Stimulated activated CD4-positive, alpha-beta T cell treated with anti-CD3 and anti-CD28 coated beads, Interleukin-2, amount 100 ng/mL, for 24 hours (primary cell): ENCODE measurements at regions not wholly inside any gene's neighbourhood (a gene's known extent, or its start where the extent isn't known, plus 50 kb on each side); places are given as distances from the start of the nearest gene placed in this dataset.

ENCODE experiments used
- DNase-seq, 2 donors: peaks; one replicate each; pipeline ENCODE4 v3.0.0-alpha.2; 2020

DNA sequence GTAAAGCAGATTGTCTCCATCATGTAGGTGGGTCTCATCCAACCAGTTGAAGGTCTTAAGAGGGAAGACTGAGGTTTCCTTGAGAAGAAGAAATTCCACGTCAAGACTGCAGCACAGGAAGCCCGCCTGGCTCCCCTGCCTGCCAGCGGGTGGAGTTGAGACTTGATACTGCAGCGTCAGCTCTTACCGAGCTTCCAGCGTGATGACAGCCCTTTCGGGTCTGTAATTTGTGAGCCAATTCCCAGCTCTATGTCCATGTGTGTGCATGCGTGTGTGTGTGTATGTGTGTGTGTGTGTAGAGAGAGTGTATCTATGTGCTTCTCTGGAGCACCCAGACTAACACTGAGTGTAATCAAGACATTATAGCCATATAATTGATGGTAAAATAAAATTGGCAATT is 379.7 kb upstream of the IRX2 start:
- no peak for DNase-seq

DNA sequence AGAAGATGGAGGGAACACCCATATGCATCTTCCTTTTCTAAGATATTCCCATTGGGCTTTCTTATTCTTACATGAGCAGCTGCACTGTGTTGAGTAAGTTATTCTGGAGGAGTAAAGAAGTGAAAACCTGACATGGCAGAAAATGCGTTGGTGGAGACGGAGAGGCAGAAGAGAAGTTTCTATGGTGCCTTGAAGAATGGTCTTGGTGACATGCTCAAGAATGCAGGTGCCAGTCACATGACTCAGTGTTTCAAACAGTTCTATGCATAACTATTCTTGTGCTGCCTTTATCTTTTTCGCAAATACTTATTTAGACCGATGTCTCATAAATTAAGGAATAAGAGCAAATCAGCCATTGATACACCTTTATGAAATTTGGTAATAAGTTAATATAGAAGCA is 377.8 kb upstream of the IRX2 start:
- DNase-seq = no peak

DNA sequence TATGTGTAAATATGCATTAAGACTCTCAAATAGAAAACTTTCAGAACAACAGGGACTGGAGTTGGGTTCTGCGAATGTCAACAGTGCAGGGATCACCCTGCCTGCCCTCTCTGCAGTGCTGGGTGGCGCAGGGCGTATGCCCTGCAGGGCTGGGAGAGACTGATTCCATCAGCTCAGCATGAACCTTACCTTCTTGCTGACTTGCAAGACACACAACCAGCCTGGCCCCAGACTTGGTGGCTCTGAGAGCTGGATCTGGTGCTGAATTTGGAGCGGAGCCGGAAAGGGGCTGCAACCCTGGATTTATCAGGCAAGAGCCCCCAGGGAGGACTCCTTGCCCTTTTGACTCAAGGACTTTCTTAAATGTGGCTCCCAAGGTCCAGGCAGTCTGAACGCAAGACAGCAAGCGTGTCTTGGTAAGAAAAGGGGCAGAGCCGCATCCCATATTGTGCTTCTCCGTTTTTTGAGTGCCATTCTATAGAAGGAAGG is 376.0 kb upstream of the IRX2 start:
- DNase-seq = no peak

DNA sequence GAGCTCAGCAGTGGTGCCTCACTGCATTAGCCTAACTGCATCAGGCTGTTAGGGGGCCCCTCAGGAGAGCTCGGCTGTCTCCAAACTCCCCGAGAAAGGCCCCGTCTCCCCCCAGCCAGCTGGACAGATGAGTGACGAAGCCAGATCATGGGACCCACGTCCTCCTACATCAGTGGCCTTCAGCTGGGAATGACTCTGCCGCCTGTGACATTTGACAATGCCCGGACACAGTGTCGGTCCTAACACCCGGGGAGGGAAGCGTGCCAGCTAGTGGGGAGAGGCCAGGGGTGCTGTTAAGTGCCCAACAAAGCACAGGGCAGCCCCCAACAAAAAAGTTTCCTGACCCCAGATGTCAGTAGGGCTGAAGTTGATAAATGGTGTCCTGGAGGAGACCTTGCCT is 375.2 kb upstream of the IRX2 start:
- DNase-seq = no peak

DNA sequence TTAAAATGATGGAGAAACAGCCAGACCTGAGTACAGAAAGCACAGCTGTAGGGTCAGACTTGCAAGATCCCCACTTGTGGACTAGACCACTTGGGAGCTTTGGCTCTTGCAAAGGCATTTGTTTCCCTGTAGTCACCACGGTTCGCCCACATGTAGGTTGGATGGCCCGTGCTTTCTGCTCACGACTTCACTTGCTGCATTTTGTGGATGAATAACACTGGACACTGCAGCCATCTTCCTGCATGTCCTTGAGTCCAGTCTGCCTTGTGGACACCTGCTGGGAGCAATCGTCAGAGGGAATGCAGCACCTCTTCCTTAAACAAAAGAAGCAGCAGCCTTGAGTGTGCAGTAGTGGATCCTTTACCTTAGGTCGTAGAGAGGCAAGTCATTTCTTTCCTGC is 372.9 kb upstream of the IRX2 start:
- no peak for DNase-seq

DNA sequence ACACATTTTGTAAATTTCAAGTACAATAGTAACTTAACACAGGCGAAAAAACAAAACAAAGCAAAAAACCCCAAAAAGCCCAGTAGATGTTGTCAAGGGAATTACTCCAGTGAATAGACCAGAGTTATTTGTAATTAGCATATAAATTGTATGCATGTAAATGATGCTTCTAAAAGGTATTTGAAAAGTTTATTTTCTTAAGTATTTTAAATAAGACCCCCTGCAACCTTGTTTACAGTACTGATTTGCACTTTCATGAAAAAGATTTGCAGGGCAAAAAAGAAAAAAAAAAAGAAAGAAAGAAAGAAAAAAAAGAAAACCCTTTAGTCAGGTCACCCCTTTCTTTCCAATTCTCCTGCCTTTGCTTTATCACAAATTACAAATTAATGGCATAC is 372.3 kb upstream of the IRX2 start:
- DNase-seq = no peak

DNA sequence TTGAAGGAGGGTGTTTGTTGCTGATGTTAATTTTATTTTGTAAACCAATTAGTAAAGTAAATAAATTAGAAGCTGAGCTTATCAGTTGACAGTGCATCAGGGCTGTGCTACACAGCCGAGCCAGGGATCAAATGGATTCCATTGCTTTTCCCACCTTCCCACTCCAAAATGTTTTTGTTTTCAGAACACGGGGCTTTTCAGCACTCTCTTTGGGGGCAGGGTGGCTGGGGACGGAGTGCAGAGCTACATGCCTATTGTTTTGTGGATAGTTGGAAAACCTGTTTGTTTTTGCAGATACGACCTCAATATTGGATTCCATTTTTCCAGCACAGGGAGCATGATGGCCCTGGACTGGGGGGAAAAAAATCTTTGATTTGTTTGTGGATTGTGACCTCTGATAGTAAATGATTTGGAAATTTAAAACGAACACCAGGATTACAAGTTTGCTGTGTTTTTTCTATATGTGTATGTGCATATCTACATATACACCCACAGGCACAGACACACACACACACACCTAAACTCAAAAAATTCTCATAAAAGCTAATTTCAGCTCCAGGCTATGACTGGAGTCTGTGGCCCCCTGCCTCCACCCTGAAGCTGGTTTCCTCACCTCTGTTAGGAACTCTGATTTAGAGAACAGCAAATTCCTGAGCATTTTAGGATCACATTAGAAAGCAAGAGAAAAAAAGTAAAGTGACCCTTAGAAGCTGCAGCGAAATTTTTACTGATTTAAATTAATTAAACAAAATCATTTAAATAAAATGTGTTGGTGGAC is 371.7 kb upstream of the IRX2 start:
- DNase-seq = no peak

DNA sequence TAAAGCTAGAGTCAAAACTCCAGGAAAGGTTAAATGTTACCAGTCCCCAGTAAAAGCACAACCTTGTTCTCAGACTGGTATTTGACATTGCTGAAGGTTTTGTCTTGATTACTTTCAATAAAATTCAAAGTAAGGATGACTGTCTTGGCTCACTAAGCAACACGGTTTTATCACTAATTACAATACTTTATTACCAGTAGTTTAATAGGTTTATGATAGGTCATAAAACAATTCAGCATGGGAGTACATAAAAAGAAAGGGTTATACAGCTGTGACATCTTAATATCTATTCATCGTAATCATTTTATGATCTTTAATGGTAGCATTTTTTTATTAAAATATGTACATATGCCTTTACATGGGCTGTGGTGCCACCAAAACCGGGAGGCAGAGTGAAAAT is 370.7 kb upstream of the IRX2 start:
- DNase-seq = no peak

DNA sequence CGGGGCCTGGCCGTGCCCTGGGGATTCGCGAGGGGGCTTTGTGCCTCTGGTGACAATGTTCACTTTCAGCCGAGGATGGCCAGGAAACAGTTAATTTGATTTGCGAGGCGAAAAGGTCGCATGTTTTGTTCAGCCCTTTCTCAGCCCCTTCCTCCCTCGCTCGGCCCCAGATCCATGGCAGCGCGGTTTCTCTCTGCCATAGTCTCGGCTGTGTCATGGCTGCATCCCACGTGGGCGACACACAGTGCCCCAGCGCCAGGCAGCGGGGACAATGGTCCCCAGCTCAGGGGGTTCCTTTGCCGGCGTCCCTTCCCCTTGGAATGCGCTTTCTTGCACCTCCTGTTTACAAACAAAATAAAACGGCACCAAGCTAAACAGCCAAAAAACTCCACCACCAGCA is 370.3 kb upstream of the IRX2 start:
- DNase-seq = no peak

DNA sequence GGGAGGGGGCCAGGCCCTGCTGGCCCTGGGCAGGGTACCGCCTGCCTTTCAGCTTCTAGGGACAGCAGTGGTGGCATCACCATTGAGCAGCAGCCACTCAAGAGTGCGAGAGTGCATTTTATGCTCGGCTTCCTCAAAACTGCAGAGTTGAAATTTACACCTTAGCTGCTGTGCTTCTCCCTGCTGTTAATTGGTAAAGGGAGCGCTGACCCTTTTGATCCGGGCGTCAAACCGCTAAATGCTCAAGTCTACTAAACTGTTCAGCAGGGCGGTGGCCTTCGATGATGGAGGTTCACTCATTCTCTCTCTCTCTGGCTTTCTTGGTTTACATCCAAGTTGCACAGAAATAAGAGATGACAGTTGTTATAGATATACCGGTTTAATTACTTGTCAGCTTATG is 368.6 kb upstream of the IRX2 start:
- DNase-seq = no peak

DNA sequence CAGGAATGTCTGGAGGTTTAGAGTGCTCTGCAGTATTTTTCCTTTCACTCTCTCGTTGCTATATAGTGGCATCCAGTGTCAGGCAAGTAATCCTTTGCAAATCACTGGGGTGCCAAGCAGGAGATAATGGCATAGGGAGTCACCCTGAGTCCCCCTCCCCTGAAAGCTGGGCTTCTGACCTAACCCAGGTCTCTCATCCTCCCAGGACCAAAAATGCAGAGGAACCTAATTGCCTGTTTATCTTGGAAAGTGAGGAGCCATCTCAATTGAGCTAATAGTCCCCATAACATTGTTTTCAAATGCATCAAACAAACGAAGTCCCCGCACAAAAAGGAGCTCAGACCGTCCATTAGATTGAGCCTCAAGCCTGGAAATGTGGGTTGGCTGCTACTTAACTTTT is 368.0 kb upstream of the IRX2 start:
- DNase-seq = no peak

DNA sequence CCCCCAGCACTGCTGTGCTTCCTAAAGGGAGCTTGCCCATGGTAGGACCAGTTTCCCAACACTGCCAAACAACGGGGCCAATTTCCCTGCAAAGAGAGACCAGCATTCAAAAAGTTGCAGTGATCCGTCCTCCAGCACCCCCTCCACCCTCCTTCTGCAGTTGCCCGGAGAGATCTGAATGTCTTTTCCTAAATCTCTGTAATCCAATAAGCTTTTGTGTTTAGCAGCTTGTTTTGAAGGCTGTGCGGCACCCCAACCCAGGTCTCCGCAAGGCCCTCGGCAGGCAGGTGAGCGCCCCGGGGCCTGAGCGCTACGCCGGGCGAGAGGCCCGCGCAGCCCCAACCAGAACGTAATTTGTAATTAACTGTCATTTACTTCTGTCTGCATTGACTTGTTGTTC is 366.9 kb upstream of the IRX2 start:
- DNase-seq = no peak

DNA sequence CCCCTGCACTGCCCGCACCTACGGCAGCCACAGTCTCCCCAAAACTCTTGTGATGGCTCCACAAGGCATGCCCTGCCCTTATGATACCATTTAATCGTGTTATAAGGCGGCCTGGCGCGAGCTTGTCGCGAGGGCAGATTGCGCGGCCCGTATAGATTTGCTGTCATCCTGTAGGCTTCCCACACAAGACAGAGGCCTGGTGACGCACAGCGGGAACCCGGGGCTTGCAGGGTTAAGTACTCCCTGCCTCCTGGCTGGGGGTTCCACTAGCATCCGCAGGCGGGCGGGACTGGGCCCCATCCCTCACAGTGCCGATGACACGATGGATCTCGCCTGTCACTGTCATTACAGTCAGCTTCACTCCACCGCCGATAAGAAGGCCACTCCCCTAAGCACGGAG is 364.9 kb upstream of the IRX2 start:
- DNase-seq = no peak

DNA sequence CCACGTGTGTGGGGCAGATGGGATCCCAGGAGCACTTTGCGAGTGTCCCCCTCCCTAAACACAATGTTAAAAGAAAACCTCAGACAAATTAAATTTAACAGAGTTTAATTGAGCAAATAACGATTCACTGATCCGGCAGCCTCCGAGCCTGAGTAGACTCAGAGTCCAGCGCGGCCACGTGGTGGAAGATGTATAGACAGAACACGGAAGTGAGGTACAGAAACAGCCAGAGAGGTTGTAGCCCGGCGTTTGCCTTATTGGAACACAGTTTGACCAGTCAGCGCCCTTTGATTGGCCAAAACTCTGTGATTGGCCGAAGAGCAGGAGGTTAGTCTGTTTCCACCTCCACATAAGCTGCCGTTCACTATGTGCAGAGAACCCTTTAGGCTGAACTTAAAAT is 363.0 kb upstream of the IRX2 start:
- no peak for DNase-seq

DNA sequence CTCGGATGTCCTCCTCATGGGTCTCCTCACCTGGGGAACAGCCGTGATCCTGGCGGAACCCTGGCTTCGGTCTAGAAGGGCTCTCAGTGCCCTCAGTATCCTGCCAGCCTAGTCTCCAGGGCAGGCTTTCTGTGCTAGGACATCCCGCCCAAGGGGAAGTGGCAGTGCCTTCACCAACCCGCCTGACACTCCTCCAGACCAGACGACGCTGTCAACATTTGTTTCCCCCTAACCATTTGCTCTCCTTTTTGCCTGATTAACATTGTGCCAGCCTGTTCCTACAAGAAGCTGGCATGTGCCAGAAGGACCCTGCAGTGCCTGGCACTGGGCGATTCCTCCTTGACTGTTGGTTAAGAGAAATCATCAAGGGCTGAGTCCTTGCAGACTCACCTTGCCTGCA is 358.9 kb upstream of the IRX2 start:
- no peak for DNase-seq

DNA sequence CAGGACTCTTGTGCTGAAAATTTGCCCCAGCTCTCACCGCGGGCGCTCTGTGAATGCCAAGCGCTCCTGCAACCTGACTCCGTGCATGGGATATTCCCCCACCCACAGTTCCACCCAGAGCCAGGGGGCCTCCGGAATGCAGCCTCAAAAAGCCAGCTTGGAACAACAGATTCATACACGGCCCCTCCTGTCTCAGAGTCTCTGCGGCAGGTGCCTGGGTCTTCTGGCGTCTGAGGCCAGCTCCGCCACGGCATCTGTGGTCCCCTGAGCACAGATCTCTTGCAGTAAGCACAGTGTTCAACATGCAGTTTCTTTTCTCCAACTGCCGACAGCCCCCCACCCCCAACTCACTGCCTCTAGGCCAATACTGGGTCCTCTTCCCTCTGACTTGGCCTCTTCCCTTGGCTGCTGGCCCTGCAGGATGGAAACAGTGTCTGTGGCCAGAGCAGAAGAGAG is 355.7 kb upstream of the IRX2 start:
- no peak for DNase-seq

DNA sequence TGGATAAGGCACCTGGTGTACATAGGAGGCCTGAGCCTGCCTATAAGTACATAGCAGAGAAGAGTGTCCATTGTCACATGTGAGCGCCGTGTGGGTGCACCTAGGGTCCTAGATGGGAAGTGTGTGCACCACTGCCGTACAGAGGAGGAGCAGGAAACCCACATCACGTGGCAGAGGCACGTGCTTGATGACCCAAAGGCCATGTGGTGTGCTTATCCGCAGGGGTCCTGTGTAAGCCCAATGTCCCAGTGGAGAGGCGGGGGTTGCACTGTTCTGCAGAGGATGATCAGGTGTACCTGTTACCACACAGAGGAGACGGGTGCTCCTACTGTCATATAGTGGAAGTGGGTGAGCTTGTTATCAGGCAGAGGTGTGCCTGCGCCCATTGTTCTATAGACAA is 354.1 kb upstream of the IRX2 start:
- DNase-seq = no peak

DNA sequence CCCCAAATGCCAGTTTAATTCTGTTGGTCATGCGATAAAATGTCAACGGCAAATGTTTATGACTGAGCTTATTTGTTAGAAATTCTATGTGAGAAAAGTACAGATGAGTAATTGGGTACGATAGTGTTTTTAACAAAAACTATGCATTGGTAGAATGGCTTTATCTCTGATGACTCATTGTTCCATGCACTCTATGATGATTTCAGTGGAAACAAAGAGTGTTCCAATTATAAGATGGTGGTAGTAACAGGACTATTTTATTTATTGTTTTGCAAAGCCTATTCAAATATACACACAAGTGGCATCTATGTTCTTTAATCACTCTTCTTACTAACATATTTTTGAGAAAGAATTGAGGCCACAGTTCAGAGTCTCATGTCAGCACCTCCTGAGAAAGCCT is 353.7 kb upstream of the IRX2 start:
- no peak for DNase-seq

DNA sequence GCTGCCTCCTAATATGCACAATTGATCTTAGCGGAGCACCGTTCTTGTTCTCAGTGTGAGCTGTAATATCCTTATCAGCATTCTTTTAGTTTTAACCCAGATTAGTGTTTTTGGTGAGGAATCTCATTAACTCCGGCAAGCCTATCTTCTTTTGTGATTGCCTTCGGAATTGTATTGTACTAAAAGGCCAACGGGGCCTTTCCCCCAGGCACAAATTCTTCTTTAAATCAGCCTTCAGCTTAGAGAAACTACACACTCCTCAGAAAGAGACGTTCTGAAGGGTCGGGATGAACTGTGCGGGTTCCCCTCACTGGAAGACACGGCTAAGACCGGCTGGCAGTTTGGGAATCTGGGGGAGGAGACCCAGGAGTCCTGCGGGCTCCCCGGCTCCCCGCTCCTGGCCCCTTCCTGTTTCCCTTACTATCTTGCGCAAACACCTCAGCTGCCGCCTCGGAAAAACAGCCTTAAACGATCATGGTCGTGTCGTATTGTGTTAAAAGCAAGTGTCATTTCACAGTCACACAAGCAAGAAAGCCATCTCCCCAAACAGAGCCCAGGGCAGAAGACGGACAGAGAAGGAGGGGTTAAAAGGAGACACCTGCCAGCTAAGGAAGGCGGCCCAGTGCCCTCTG is 353.1 kb upstream of the IRX2 start:
- DNase-seq = no peak

DNA sequence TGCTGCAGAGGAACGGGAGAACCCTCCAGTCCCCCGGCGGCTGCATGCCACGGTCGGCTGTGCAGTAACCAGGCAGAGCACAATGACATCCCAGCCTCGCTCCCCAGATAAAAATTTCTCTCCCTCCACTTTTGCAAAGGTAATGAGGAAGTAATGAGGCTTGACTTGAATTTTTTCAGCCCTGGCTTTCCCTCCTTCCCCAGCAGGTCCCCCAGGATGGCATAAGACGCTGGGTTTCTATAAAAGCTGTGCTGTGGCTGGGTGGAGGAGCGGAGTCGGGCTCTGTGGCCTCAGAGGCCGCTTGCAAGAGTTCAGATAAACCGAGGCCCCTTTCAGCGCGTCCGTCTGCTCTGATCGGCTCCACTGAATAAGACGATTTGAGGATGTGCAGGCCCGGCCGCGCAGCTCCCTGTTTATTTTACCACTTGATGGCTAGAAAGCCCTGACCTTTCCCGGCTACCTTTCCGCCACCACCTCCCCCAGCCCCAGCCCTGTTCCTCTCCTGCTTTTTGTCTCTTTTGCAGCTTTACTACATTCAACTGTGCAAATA is 351.9 kb upstream of the IRX2 start:
- DNase-seq = no peak

DNA sequence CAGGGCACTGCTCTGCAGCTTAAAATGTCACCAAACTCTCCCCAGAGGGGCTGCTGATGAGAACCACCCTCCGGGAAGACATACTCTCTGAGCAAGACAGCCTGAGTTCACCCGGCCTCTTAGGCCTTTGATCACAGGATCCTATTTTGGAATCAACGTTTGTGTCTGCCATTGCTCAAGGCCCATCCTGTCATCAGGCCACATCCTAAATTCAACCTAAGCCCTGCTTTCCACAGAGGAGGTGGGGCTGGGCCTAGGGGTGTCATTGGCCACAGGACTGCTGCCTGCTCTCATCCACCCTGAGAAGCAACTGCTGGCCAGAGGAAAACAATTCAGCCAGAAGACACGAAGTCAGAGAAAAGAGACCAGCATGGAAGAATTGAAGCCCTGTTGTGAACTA is 351.1 kb upstream of the IRX2 start:
- no peak for DNase-seq

DNA sequence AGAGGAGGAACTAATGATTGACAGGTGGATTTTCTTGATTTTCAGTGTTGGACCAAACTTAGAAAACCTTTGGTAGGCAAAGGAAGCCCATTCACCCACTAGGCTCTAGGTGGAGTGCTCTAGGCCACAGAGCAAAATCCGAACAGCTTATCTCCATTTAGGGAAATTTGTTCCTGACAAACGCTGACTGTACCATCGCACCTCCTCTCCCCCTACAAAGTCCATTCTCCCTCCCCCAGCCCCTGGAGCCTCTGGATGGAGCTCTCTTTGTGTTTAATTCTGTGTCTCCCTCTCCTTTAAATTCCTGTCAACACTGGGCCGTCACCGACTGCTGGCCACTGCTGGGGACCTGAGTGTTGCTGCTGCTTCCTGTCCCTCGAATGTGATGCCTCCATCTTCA is 350.1 kb upstream of the IRX2 start:
- DNase-seq = no peak

DNA sequence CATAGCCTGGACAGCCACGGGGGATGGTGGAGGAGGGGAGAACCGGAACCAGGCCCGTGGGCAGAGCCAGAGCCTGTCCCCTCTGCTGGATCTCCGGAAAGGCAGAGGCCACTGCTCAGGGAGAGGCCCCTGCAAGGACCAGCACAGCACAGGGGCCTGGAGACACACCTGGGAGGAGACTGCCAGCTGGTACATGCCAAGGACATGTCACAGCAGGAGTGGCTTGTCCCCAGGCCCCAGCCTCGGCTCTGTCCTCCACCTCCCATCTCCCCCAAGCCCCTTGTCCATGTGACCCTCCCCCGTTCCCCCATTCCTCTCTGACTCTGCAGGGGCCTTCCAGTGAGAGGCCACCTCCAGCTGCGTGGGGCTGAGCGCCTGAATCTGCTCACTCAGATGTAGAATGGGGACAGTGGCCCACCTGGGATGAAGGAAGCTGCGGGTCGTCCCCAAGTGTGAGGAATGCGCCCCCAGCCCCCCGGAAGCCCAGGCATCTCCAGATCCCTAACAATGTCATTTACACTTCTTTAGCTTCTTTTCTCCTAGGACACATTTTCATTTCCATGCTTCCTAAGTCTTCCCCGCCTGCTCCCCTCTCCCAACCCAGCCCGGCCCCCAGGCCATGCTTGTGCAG is 349.6 kb upstream of the IRX2 start:
- no peak for DNase-seq

DNA sequence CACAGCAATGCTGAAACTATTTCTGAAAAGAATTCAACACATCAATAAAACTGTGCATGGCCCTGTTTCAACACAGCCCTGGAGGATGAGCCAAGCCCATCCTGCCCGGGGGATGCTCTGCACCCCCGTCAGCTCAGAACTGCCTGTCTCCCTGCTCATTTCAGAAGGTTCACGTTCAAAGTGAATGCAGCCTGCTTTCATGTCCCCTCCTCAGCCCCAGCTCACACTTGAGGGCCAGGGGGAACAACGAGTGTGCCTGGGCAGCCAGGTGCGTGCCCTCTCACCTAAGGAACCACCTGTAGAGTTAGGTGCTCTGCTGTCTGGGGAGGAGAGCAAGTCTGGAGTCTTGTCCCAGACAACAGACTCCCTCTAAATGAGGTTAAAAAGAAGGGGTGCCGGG is 348.5 kb upstream of the IRX2 start:
- DNase-seq = no peak
